ENCODE measurements at regions not wholly inside any gene's neighbourhood (a gene's known extent, or its start where the extent isn't known, plus 50 kb on each side); places are given as distances from the start of the nearest gene placed in this dataset.
"Not testable (repeated sequence)": the region's sequence is repeated elsewhere in the genome, so short reads cannot be mapped to it uniquely, and the experiment has no call there.

GRCh38 chr21:6133852-6134630 lies 4387.3 kb upstream of the TPTE start:
- DNase-seq (ENCODE audit: low read depth, low spot score): not testable (repeated sequence)

- not testable (repeated sequence) for DNase-seq (ENCODE audit: low read depth, low spot score)
Observed at GRCh38 chr21:6136732-6137131, 4384.7 kb upstream of the TPTE start.

- DNase-seq (ENCODE audit: low read depth, low spot score): not testable (repeated sequence)
Observed at GRCh38 chr21:6138244-6139136, 4382.9 kb upstream of the TPTE start.

GRCh38 chr21:6139331-6139730 lies 4382.1 kb upstream of the TPTE start:
- not testable (repeated sequence) for DNase-seq (ENCODE audit: low read depth, low spot score)

GRCh38 chr21:6139862-6140261 lies 4381.5 kb upstream of the TPTE start:
- not testable (repeated sequence) for DNase-seq (ENCODE audit: low read depth, low spot score)

- not testable (repeated sequence) for DNase-seq (ENCODE audit: low read depth, low spot score)
Observed at GRCh38 chr21:6140467-6141137, 4380.8 kb upstream of the TPTE start.

GRCh38 chr21:6141138-6141474 lies 4380.3 kb upstream of the TPTE start:
- DNase-seq (ENCODE audit: low read depth, low spot score): not testable (repeated sequence)

GRCh38 chr21:6153154-6153553 lies 4368.2 kb upstream of the TPTE start:
- DNase-seq (ENCODE audit: low read depth, low spot score): not testable (repeated sequence)

GRCh38 chr21:6154524-6155320 lies 4366.7 kb upstream of the TPTE start:
- DNase-seq (ENCODE audit: low read depth, low spot score): not testable (repeated sequence)

GRCh38 chr21:6156712-6157389 lies 4364.5 kb upstream of the TPTE start:
- DNase-seq (ENCODE audit: low read depth, low spot score): not testable (repeated sequence)

GRCh38 chr21:6157515-6157914 lies 4363.9 kb upstream of the TPTE start:
- DNase-seq (ENCODE audit: low read depth, low spot score): not testable (repeated sequence)

GRCh38 chr21:6158171-6158570 lies 4363.2 kb upstream of the TPTE start:
- not testable (repeated sequence) for DNase-seq (ENCODE audit: low read depth, low spot score)
